Upper lobe of right lung (tissue), 1 donor: ENCODE measurements at regions not wholly inside any gene's neighbourhood (a gene's known extent, or its start where the extent isn't known, plus 50 kb on each side); places are given as distances from the start of the nearest gene placed in this dataset.

Experiments
- ATAC-seq: fragments of 200-7000 bp; cut with Tn5 transposase; one replicate; pipeline ENCODE4 v1.9.1; 2020; ENCODE audit warnings: mild to moderate bottlenecking, moderate library complexity
- DNase-seq: peaks from one replicate; pipeline ENCODE4 v3.0.0-alpha.2; 2020
- H3K27ac ChIP-seq: fragments of 200-600 bp; one replicate; pipeline ENCODE4 v1.8.0; 2022
- H3K27me3 ChIP-seq: fragments of 200-600 bp; one replicate; pipeline ENCODE4 v1.8.0; 2022; ENCODE audit warnings: mild to moderate bottlenecking
- H3K36me3 ChIP-seq: fragments of 200-600 bp; one replicate; pipeline ENCODE4 v1.8.0; 2022
- H3K4me1 ChIP-seq: fragments of 200-600 bp; one replicate; pipeline ENCODE4 v1.8.0; 2022
- H3K4me3 ChIP-seq: fragments of 200-600 bp; one replicate; pipeline ENCODE4 v1.8.0; 2022; ENCODE audit warnings: mild to moderate bottlenecking
- H3K9me3 ChIP-seq: fragments of 200-600 bp; one replicate; pipeline ENCODE4 v1.8.0; 2022
- CTCF ChIP-seq: fragments of 200-600 bp; IDR thresholded peaks from one replicate; pipeline ENCODE4 v1.8.0; 2022; ENCODE audit warnings: antibody characterized with exemption
- intact Hi-C: fragments of 100-400 bp; cut with DNase I; formaldehyde crosslinking; loops from one replicate; pipeline ENCODE4 v1.11.0; 2022
- donor health status: DM: no; HTN: yes; CAD: no; lungs with severe emphysema.

GRCh38 chr12:20125276-20125798 is 243.0 kb upstream of the PDE3A start:
- Histone ChIP-seq H3K9me3 (no peaks in the 10 kb centered on the region), H3K27ac (no peak overlapping the region), H3K4me3 (no peak overlapping the region), H3K36me3 (no peaks in the 10 kb centered on the region), H3K4me1 (peaks cover 4% of the 10 kb centered on the region), H3K27me3 (no peaks in the 10 kb centered on the region)
- no peak for ATAC-seq
- intact Hi-C loops, result no loop called here
- DNase-seq, result no peak
- TF ChIP-seq CTCF, result no peak

DNA sequence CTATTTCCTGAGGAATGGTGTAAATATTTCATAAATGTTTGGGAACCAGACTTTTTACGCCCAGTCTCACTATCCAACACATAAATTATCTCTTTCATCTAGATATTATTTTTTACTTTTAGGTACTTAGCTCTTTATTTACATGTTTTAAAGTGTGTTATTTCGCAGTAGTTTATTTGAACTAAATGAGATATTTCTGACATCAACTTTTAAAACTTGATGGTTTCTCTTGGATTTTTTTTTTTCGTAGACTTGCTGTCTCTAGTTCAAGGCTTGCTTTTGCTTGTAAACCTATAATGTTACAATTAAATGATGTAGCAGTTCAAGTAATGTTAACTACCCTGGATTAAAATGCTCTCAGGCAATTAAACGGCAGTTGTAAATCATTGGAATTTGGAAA is 241.7 kb upstream of the PDE3A start:
- Histone ChIP-seq H3K36me3 (no peaks in the 10 kb centered on the region), H3K27me3 (no peaks in the 10 kb centered on the region), H3K9me3 (no peaks in the 10 kb centered on the region), H3K4me1 (peaks cover 4% of the 10 kb centered on the region), H3K27ac (no peak overlapping the region), H3K4me3 (no peak overlapping the region)
- intact Hi-C loops, result no loop called here
- DNase-seq, result no peak
- TF ChIP-seq CTCF, result no peak
- ATAC-seq, result no peak

DNA sequence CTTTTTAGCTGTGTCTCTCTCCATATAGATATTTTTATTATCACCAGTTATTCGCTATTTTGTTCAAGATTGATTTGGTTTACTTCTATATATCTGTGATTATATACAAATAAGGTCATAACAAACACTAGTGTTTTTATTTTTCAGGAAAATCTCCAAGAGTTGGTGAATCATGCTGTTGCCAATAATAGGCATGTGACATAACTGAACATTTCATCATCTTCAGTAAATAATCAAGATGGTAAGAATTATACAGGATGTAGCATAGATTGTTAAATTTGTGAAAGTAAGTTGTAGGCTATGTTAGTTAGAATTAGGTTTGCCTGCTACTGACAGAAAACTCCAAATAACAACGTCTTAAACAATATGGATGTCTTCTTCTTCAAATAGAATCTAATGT is 240.9 kb upstream of the PDE3A start:
- Histone ChIP-seq H3K4me3 (no peak overlapping the region), H3K4me1 (peaks cover 4% of the 10 kb centered on the region), H3K36me3 (no peaks in the 10 kb centered on the region), H3K27me3 (no peaks in the 10 kb centered on the region), H3K27ac (no peak overlapping the region), H3K9me3 (no peaks in the 10 kb centered on the region)
- DNase-seq, result no peak
- TF ChIP-seq CTCF, result no peak
- no peak for ATAC-seq
- intact Hi-C loops, result no loop called here

DNA sequence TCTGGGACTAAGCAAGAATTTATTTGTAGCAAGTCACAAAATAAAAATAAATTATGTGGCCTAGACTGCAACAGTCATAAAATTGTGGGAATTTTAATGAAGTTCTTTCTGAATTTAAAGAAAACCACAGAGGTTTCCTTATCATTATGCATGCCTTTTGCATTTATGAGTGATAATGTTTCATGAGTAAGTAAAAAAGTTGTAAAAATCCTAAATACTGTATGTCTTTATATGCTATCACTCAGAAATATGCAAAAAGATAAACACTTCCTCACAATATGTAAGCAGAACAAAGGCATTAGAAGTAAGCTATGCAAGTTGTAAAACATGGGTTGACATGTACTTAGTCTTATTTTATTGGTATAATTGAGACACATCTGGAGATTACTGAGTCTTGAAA is 239.4 kb upstream of the PDE3A start:
- intact Hi-C loops, result no loop called here
- Histone ChIP-seq H3K4me3 (no peak overlapping the region), H3K36me3 (no peaks in the 10 kb centered on the region), H3K27ac (no peak overlapping the region), H3K9me3 (no peaks in the 10 kb centered on the region), H3K4me1 (no peaks in the 10 kb centered on the region), H3K27me3 (no peaks in the 10 kb centered on the region)
- DNase-seq (no peak), ATAC-seq (no peak)
- TF ChIP-seq CTCF, result no peak

DNA sequence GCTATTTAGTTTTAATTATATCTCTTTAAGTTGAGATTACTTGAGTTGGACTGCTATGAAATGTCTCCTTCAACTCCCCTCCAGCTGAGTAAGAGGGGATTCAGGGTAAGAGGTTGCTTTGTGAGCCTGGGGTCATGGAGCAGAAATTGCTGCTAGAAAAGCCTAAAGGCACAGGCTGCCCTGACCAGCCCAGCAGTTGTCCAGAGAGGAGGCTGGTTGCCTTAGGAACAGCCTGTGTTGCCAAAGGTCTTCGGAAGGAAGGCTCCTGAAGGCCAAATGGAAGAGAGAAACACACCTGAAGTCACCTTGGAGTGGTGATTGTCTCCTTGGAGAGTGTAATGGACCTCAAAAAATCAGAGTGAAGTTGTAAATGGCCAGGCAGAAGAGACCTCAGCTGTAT is 235.5 kb upstream of the PDE3A start:
- DNase-seq, result no peak
- TF ChIP-seq CTCF, result no peak
- ATAC-seq, result no peak
- no peaks in the 10 kb centered on the region for H3K27me3 ChIP-seq
- H3K9me3 ChIP-seq, result no peaks in the 10 kb centered on the region
- intact Hi-C loops, result no loop called here
- H3K4me3 ChIP-seq, result no peak overlapping the region
- H3K4me1 ChIP-seq, result no peaks in the 10 kb centered on the region
- H3K36me3 ChIP-seq, result no peaks in the 10 kb centered on the region
- no peak overlapping the region for H3K27ac ChIP-seq

- intact Hi-C loops, result no loop called here
- ATAC-seq (no peak), DNase-seq (no peak)
- no peaks in the 10 kb centered on the region for H3K27me3 ChIP-seq
- H3K4me3 ChIP-seq, result no peak overlapping the region
- H3K4me1 ChIP-seq, result no peaks in the 10 kb centered on the region
- H3K27ac ChIP-seq, result no peak overlapping the region
- TF ChIP-seq CTCF, result no peak
- H3K36me3 ChIP-seq, result no peaks in the 10 kb centered on the region
- no peaks in the 10 kb centered on the region for H3K9me3 ChIP-seq
These were observed 233.7 kb upstream of the PDE3A start for GRCh38 chr12:20134652-20135051.
